ENCODE measurements at regions not wholly inside any gene's neighbourhood (a gene's known extent, or its start where the extent isn't known, plus 50 kb on each side); places are given as distances from the start of the nearest gene placed in this dataset.

DNA sequence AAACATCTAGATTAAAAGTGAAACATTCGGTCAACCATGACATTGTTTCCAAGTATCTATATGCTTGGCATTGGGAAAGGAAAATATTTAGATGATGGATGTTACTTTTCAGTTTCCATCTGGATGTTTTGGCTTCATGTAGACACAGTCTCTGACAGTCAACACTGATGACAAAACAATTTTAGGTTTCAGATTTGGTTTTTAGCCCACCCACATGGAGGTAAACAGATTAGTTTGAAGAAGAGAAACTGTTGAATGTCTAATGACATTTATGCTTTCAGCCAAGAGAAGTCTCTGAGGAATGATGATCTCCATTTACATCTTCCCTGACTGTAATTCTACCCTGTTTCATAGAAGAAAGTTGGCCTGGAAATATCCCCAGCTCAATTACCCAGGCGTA is 379.1 kb downstream of the SLITRK6 start:
- TF ChIP-seq POLR2A (IDR thresholded peaks at IDR 0.05) (no peak), POLR2AphosphoS5 (IDR thresholded peaks at IDR 0.05) (no peak)
- TF ChIP-seq, protein P1, sequence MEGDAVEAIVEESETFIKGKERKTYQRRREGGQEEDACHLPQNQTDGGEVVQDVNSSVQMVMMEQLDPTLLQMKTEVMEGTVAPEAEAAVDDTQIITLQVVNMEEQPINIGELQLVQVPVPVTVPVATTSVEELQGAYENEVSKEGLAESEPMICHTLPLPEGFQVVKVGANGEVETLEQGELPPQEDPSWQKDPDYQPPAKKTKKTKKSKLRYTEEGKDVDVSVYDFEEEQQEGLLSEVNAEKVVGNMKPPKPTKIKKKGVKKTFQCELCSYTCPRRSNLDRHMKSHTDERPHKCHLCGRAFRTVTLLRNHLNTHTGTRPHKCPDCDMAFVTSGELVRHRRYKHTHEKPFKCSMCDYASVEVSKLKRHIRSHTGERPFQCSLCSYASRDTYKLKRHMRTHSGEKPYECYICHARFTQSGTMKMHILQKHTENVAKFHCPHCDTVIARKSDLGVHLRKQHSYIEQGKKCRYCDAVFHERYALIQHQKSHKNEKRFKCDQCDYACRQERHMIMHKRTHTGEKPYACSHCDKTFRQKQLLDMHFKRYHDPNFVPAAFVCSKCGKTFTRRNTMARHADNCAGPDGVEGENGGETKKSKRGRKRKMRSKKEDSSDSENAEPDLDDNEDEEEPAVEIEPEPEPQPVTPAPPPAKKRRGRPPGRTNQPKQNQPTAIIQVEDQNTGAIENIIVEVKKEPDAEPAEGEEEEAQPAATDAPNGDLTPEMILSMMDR (IDR thresholded peaks at IDR 0.05) = no peak

Data from upper lobe of left lung (tissue), 4 donors.